ENCODE measurements at regions not wholly inside any gene's neighbourhood (a gene's known extent, or its start where the extent isn't known, plus 50 kb on each side); places are given as distances from the start of the nearest gene placed in this dataset.
"Not testable (repeated sequence)": the region's sequence is repeated elsewhere in the genome, so short reads cannot be mapped to it uniquely, and the experiment has no call there.

DNA sequence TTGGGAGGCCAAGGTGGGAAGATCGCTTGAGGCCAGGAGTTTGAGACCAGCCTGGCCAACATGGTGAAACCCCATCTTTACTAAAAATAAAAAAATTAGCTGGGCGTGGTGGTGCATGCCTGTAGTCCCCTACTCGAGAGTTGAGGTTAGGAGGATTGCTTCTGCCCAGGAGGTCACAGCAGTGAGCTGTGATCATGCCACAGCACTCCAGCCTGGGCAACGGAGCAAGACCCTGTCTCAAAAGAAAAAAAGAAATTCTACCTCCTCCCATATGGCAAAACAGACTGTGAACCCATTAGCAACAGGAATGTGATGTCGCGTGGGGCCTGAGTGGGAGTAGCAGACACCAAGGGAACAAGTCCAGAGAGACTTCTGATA lies 99.7 kb upstream of the MED13L start:
- not testable (repeated sequence) for TF ChIP-seq TAF1 (IDR thresholded peaks at IDR 0.05; ENCODE audit: borderline replicate concordance, low read depth, low read length); POLR2A (IDR thresholded peaks at IDR 0.05; ENCODE audit: low read depth, low read length)
